Prostate gland (tissue), 2 donors: ENCODE measurements at regions not wholly inside any gene's neighbourhood (a gene's known extent, or its start where the extent isn't known, plus 50 kb on each side); places are given as distances from the start of the nearest gene placed in this dataset.

ENCODE experiments used
- DNase-seq: peaks from one replicate; pipeline ENCODE4 v3.0.0-alpha.2; 2019; ENCODE audit warnings: low spot score
- H3K27ac ChIP-seq, 2 donors: fragments of 200-600 bp; sonication (generic); 2 replicates each; pipeline ENCODE4 v1.5.1; 2017 to 2019
- H3K27me3 ChIP-seq: fragments of 200-600 bp; sonication (generic); replicated peaks from 2 replicates; pipeline ENCODE4 v1.5.1; 2019; ENCODE audit not compliant: insufficient read depth
- H3K36me3 ChIP-seq, 2 donors: fragments of 200-600 bp; sonication (generic); 1 replicate in 1 of 2; 2 replicates in 1 of 2; pipeline versions ENCODE4 v1.5.1 to v1.8.1; 2017 to 2019
- H3K4me1 ChIP-seq: fragments of 200-600 bp; sonication (generic); replicated peaks from 2 replicates; pipeline ENCODE4 v1.5.1; 2019
- H3K4me3 ChIP-seq, 2 donors: fragments of 200-600 bp; sonication (generic); 2 replicates each; pipeline ENCODE4 v1.5.1; 2017 to 2019
- H3K9me3 ChIP-seq: fragments of 200-600 bp; sonication (generic); 2 replicates; pipeline ENCODE4 v1.5.1; 2017
- CTCF ChIP-seq, 4 experiments: fragments of 200-600 bp in 2 of 4; fragments of 450-650 bp in 2 of 4; sonication (generic) in 2 of 4; IDR thresholded peaks; 1 replicate in 3 of 4; 2 replicates in 1 of 4; pipeline ENCODE4 v1.5.1; 2016 to 2019; ENCODE audit warnings: antibody characterized with exemption in 4 of 4, mild to moderate bottlenecking in 2 of 4, moderate library complexity in 2 of 4
- POLR2A ChIP-seq: fragments of 450-650 bp; IDR thresholded peaks from one replicate; pipeline ENCODE4 v1.6.1; 2016; ENCODE audit warnings: antibody characterized with exemption, mild to moderate bottlenecking
- POLR2AphosphoS5 ChIP-seq: sonication (generic); formaldehyde crosslinking; IDR thresholded peaks from one replicate; pipeline ENCODE4 v1.6.1; 2017; ENCODE audit warnings: antibody characterized with exemption
- WGBS: methylation state at CpG from one replicate; pipeline ENCODE4 v1.1.5; 2018; 5-methylcytosine and 5-hydroxymethylcytosine counted together
- intact Hi-C: fragments of 100-400 bp; cut with DNase I; formaldehyde crosslinking; loops from one replicate; pipeline ENCODE4 v1.14.2; 2022

DNA sequence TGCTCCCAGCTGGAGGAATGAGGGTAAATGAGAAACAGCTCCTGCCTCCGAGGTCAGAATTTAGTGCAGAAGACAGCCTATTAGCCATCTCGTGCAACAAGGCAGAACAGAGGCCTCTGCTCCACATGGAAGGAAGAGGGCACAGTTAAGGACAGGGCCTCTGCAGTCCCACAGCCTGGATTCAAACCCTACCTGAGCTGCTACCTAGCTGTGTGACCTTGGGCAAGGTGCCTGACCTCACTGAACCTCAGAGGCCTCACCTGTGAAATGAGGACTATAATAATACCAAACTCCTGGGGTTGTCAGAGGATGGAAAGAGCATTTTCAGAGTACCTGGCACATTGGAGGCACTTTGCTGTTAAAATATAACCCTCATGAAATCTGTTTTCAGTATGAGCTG, 285.7 kb upstream of the CTNNB1 start:
- H3K4me1 ChIP-seq, result no peaks in the 10 kb centered on the region
- intact Hi-C loops, result no loop called here
- H3K27ac ChIP-seq, result no peak overlapping the region
- H3K4me3 ChIP-seq, result no peak overlapping the region
- 81% methylated on average over 2 of the region's 2 CpGs for WGBS
- no peak for DNase-seq
- no peaks in the 10 kb centered on the region for H3K9me3 ChIP-seq
- H3K27me3 ChIP-seq, result no peaks in the 10 kb centered on the region
- TF ChIP-seq CTCF (IDR thresholded peaks at IDR 0.05) (no peak), POLR2AphosphoS5 (no peak), POLR2A (no peak)
- H3K36me3 ChIP-seq, result no peaks in the 10 kb centered on the region

DNA sequence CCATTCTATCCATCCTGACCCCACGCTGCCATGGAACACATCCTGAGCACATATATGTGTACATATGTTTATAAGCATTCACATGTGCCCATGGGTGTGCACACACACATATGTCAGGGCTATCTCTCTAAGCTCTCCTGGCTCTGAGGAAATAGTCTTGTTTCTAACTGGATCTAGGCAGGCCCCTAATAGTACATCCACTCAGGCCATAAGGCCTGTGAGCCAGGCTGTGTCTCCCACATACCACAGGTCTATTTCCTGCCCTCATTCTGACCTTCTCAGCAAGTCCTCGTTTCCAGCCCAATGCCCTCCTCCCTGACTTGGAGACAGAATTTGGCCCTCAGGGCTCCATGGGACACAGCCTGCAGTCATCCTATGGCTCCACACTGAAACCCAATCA, 284.8 kb upstream of the CTNNB1 start:
- Histone ChIP-seq H3K4me3 (no peak overlapping the region), H3K9me3 (no peaks in the 10 kb centered on the region), H3K4me1 (no peaks in the 10 kb centered on the region), H3K27ac (no peak overlapping the region), H3K36me3 (no peaks in the 10 kb centered on the region), H3K27me3 (no peaks in the 10 kb centered on the region)
- DNase-seq, result no peak
- intact Hi-C loops, result no loop called here
- TF ChIP-seq POLR2AphosphoS5 (no peak), POLR2A (no peak), CTCF (IDR thresholded peaks at IDR 0.05) (no peak)
- 68% methylated on average over 2 of the region's 2 CpGs for WGBS

DNA sequence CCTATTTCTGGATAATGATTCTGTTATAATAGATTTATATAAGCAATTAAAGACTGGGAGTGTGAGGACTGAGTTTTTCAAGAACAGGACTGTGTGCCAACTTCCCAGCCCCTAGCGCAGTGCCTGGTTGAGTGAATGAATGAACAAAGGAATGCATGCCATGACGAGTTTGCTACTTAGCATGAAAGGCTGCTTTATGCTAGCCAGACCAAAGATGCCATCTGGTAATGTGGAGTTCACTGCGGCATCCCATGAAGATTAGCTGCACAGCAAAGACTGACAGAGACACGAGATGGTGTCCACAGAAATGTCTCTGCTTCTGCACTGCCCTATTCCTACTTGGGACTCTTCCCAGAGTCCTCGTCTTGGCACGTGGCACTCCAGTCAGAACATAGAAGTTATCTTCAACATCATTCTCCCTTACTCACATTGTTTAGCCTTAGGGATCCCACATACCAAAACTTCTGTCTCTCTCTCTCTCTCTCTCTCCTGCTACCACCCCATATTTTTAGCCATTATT, 283.9 kb upstream of the CTNNB1 start:
- 45% methylated on average over 6 of the region's 6 CpGs for WGBS
- no peak for DNase-seq
- H3K27me3 ChIP-seq, result no peaks in the 10 kb centered on the region
- no peaks in the 10 kb centered on the region for H3K36me3 ChIP-seq
- H3K27ac ChIP-seq, result no peak overlapping the region
- TF ChIP-seq POLR2A (no peak), CTCF (IDR thresholded peaks at IDR 0.05) (no peak), POLR2AphosphoS5 (no peak)
- H3K9me3 ChIP-seq, result no peaks in the 10 kb centered on the region
- H3K4me1 ChIP-seq, result no peaks in the 10 kb centered on the region
- intact Hi-C loops, result no loop called here
- no peak overlapping the region for H3K4me3 ChIP-seq

DNA sequence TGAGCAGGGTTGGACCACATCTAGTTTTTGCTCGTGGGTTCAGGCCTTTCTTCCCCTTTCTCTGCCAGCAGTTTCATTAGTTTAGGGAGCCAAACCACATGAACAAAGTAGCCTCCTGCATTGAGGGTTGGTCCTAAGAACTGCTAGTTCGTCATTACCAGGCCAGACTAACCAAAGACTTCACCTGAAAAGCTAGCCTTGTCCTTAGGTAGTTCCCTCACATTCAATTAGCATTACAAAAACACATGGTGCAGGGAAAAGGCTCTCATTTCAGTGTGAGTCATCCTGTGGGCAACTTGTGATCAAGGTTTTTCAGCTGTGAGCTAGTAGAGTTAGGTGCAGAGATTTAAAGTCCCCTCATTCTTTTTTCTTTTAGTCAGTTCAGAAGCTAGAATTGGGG, 279.3 kb upstream of the CTNNB1 start:
- DNase-seq, result no peak
- 66% methylated on average over 2 of the region's 2 CpGs for WGBS
- TF ChIP-seq POLR2A (no peak), CTCF (IDR thresholded peaks at IDR 0.05) (no peak), POLR2AphosphoS5 (no peak)
- H3K27ac ChIP-seq, result no peak overlapping the region
- H3K27me3 ChIP-seq, result no peaks in the 10 kb centered on the region
- no peaks in the 10 kb centered on the region for H3K36me3 ChIP-seq
- intact Hi-C loops, result no loop called here
- H3K4me1 ChIP-seq, result no peaks in the 10 kb centered on the region
- H3K9me3 ChIP-seq, result no peaks in the 10 kb centered on the region
- no peak overlapping the region for H3K4me3 ChIP-seq

DNA sequence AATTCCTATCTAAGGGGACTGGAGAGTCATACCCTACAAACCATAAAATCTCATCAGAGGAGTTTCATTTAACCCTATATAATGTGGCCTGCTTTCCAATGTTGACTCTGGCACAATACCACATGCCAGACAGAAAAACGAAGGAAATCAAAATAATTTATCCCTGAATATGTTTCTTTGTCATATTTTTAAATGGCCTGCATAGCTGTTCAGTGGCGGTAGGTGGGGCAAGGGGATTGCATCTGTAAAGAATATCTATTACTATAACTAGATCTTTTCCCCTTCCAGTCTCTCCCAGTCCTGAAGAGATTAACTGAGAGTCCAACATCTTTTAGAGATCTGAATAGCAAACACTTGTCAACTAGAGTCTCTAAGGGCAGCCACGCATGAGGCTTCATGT, 278.1 kb upstream of the CTNNB1 start:
- Histone ChIP-seq H3K27me3 (no peaks in the 10 kb centered on the region), H3K36me3 (no peaks in the 10 kb centered on the region), H3K27ac (no peak overlapping the region), H3K4me3 (no peak overlapping the region), H3K9me3 (no peaks in the 10 kb centered on the region), H3K4me1 (no peaks in the 10 kb centered on the region)
- WGBS, result 81% methylated on average over 3 of the region's 3 CpGs
- intact Hi-C loops, result no loop called here
- no peak for DNase-seq
- no peak for TF ChIP-seq POLR2A
- TF ChIP-seq POLR2AphosphoS5, result no peak
- no peak for TF ChIP-seq CTCF (IDR thresholded peaks at IDR 0.05)
